K562 (cell line): ENCODE measurements at regions not wholly inside any gene's neighbourhood (a gene's known extent, or its start where the extent isn't known, plus 50 kb on each side); places are given as distances from the start of the nearest gene placed in this dataset.

Source experiments
- ATAC-seq: fragments of 200-7000 bp; cut with Tn5 transposase; 3 replicates; pipeline ENCODE4 v1.9.1; 2020; ENCODE audit warnings: moderate library complexity
- BruUV-seq: library from RNA; stranded (reverse); fragments of 400-500 nt; replicated peaks from 2 replicates; lab custom pipeline; 2021; lab: Mats Ljungman, UMichigan
- CTCF ChIA-PET: fragments of 300-600 bp; formaldehyde crosslinking; extraction: SDS; loops from one replicate; lab custom pipeline; 2021; ENCODE audit warnings: low intra/inter-chr PET ratio; lab: Yijun Ruan, JAX
- POLR2A ChIA-PET: fragments of 300-600, 350-650 bp; sonication (Branson Sonifier 250); formaldehyde crosslinking; extraction: SDS; loops from one replicate; lab custom pipeline; 2021; ENCODE audit warnings: antibody characterized with exemption, inconsistent platforms; lab: Yijun Ruan, JAX
- DNase-seq, 4 experiments: peaks; one replicate each; pipeline versions ENCODE4 v3.0.0 to v3.0.0-alpha.2; 2011 to 2018; ENCODE audit warnings: low spot score in 3 of 4, mixed read lengths in 3 of 4; ENCODE audit errors: extremely low read depth in 1 of 4
- FAIRE-seq: peaks from 2 replicates; lab custom pipeline; 2011; peaks lifted over from hg19 to GRCh38; lab: Jason Lieb, UNC
- H2AFZ ChIP-seq: 2 replicates; pipeline ENCODE4 v1.6.0; 2011; ENCODE audit warnings: low read depth, low read length, control low read depth, inconsistent platforms
- H3K27ac ChIP-seq: fragments of 200-600 bp; 3 replicates; pipeline ENCODE4 v1.8.0; 2011; ENCODE audit warnings: low read depth, mild to moderate bottlenecking, control low read depth, inconsistent platforms, low read length, moderate library complexity, mixed read lengths; ENCODE audit errors: extremely low read depth
- H3K27me3 ChIP-seq, 2 experiments: fragments of 300-600 bp in 1 of 2; 2 replicates in 1 of 2; 3 replicates in 1 of 2; pipeline versions ENCODE4 v1.6.0 to v1.8.0; 2011; ENCODE audit warnings: inconsistent platforms in 2 of 2, low read length in 2 of 2, mild to moderate bottlenecking in 1 of 2, mixed read lengths in 1 of 2, moderate library complexity in 1 of 2; ENCODE audit not compliant: control insufficient read depth in 2 of 2, insufficient read depth in 2 of 2
- H3K36me3 ChIP-seq: fragments of 300-600 bp; 3 replicates; pipeline ENCODE4 v1.8.0; 2011; ENCODE audit warnings: mild to moderate bottlenecking, low read length, inconsistent platforms; ENCODE audit not compliant: control insufficient read depth, insufficient read depth
- H3K4me1 ChIP-seq, 2 experiments: fragments of 200-600 bp in 1 of 2; replicated peaks in 1 of 2; 2 replicates in 1 of 2; 3 replicates in 1 of 2; pipeline versions ENCODE4 v1.5.1 to v1.8.0; 2011; ENCODE audit warnings: inconsistent platforms in 2 of 2, low read length in 2 of 2, mild to moderate bottlenecking in 1 of 2, mixed read lengths in 1 of 2, moderate library complexity in 1 of 2; ENCODE audit not compliant: control insufficient read depth in 2 of 2, insufficient read depth in 2 of 2
- H3K4me2 ChIP-seq: 2 replicates; pipeline ENCODE4 v1.6.1; 2011; ENCODE audit warnings: low read length, control low read depth, inconsistent platforms, mixed read lengths; ENCODE audit not compliant: insufficient read depth
- H3K4me3 ChIP-seq: fragments of 200-600 bp; sonication (generic), shearing (Covaris generic); 2 replicates; pipeline ENCODE4 v1.5.1; 2016; ENCODE audit warnings: control low read depth, inconsistent platforms
- H3K79me2 ChIP-seq: fragments of 200-600 bp; 3 replicates; pipeline ENCODE4 v1.8.0; 2011; ENCODE audit warnings: low read length, inconsistent platforms; ENCODE audit not compliant: control insufficient read depth, insufficient read depth
- H3K9ac ChIP-seq, 2 experiments: 2 replicates each; pipeline versions ENCODE4 v1.6.0 to v1.6.1; 2011; ENCODE audit warnings: low read depth in 2 of 2, low read length in 2 of 2, control low read depth in 1 of 2, inconsistent platforms in 1 of 2, mild to moderate bottlenecking in 1 of 2, mixed read lengths in 1 of 2; ENCODE audit not compliant: insufficient read depth in 1 of 2
- H3K9me1 ChIP-seq: one replicate; pipeline ENCODE4 v1.6.0; 2011; ENCODE audit warnings: inconsistent platforms, mild to moderate bottlenecking, low read length, moderate library complexity; ENCODE audit not compliant: control insufficient read depth, insufficient read depth
- H3K9me3 ChIP-seq: replicated peaks from 2 replicates; pipeline ENCODE4 v1.5.1; 2011; ENCODE audit warnings: low read depth, low read length, inconsistent platforms; ENCODE audit not compliant: control insufficient read depth, insufficient read depth
- H4K20me1 ChIP-seq: replicated peaks from 2 replicates; pipeline ENCODE4 v1.6.1; 2011; ENCODE audit warnings: low read length, inconsistent platforms, mixed read lengths; ENCODE audit not compliant: control insufficient read depth, insufficient read depth
- BCLAF1 ChIP-seq, 2 experiments: fragments of 450-650 bp in 1 of 2; IDR thresholded peaks; 2 replicates each; pipeline ENCODE4 v1.6.1; 2011 to 2017; ENCODE audit warnings: low read depth in 2 of 2, antibody characterized with exemption in 1 of 2, borderline replicate concordance in 1 of 2, low read length in 1 of 2, mild to moderate bottlenecking in 1 of 2, mixed read lengths in 1 of 2; ENCODE audit not compliant: control insufficient read depth in 1 of 2
- BDP1 ChIP-seq: IDR thresholded peaks from 3 replicates; pipeline ENCODE4 v1.6.1; 2011; ENCODE audit not compliant: insufficient read length, insufficient read depth
- CBFB ChIP-seq: sonication (generic); formaldehyde crosslinking; IDR thresholded peaks from 2 replicates; pipeline ENCODE4 v1.4.0; 2020; ENCODE audit warnings: mild to moderate bottlenecking, missing genetic modification reagents
- ELK1 ChIP-seq: sonication (generic); formaldehyde crosslinking; IDR thresholded peaks from 2 replicates; pipeline ENCODE4 v1.8.1; 2022; ENCODE audit warnings: missing genetic modification reagents
- IRF1 ChIP-seq: sonication (generic); formaldehyde crosslinking; IDR thresholded peaks from 2 replicates; pipeline ENCODE4 v1.8.0; 2022; ENCODE audit warnings: missing genetic modification reagents, mild to moderate bottlenecking, borderline replicate concordance
- PHTF2 ChIP-seq: fragments of 250-450 bp; sonication (Bioruptor Pico); IDR thresholded peaks from 2 replicates; pipeline ENCODE4 v1.5.0; 2021; ENCODE audit warnings: mild to moderate bottlenecking
- SIRT6 ChIP-seq: IDR thresholded peaks from one replicate; pipeline ENCODE4 v1.6.1; 2012; ENCODE audit warnings: low read depth, mild to moderate bottlenecking, control low read depth, inconsistent platforms, low read length, moderate library complexity
- ZBTB26 ChIP-seq: fragments of 450-650 bp; formaldehyde crosslinking; IDR thresholded peaks from 2 replicates; pipeline ENCODE4 v1.4.0; 2022; ENCODE audit warnings: missing genetic modification characterization
- ZNF444 ChIP-seq: fragments of 250-450 bp; sonication (Bioruptor Pico); IDR thresholded peaks from 2 replicates; pipeline ENCODE4 v1.4.0; 2020; ENCODE audit warnings: mild to moderate bottlenecking, moderate library complexity
- ZNF717 ChIP-seq: fragments of 250-450 bp; sonication (Bioruptor Pico); IDR thresholded peaks from 2 replicates; pipeline ENCODE4 v1.5.0; 2021
- WGBS: fragments of 100-300 bp; shearing (Covaris generic); methylation state at CpG from one replicate; pipeline ENCODE4 v1.1.6; 2016; ENCODE audit warnings: low coverage, mixed read lengths; ENCODE audit not compliant: insufficient coverage; ENCODE audit errors: missing lambda C conversion rate; 5-methylcytosine and 5-hydroxymethylcytosine counted together
- in situ Hi-C: fragments of 300-500 bp; cut with MboI; formaldehyde crosslinking; loops from 4 replicates; pipeline ENCODE4 v1.15.0; 2018; ENCODE audit warnings: inconsistent platforms, mixed read lengths
- intact Hi-C: fragments of 100-400 bp; cut with micrococcal nuclease; formaldehyde crosslinking; loops from 2 replicates; pipeline ENCODE4 v1.14.2; 2022

GRCh38 chr6:10081075-10081474 lies 333.8 kb downstream of the TFAP2A start:
- Histone ChIP-seq H3K79me2 (no peaks in the 10 kb centered on the region), H3K9ac (no peak overlapping the region), H3K9me1 (no peaks in the 10 kb centered on the region), H3K4me3 (no peak overlapping the region), H3K36me3 (no peaks in the 10 kb centered on the region), H4K20me1 (no peaks in the 10 kb centered on the region), H3K9me3 (no peaks in the 10 kb centered on the region), H3K27ac (no peak overlapping the region), H3K27me3 (peaks cover 2 to 5% of the 10 kb centered on the region in 2 experiments; a peak in 2 of 5 replicates), H3K4me2 (no peak overlapping the region), H3K4me1 (no peaks in the 10 kb centered on the region), H2AFZ (no peak overlapping the region)
- ChIA-PET CTCF (no interaction called here), POLR2A (interaction anchor here (1.8 kb wide), 1 partner anchor 21 kb away, joined by 4 read pairs; no protein-coding TSS in a partner anchor)
- WGBS, result 4% methylated on average over 6 of the region's 6 CpGs
- ATAC-seq (no peak), DNase-seq (no peak), FAIRE-seq (no peak)
- in situ Hi-C loops (no loop called here), intact Hi-C loops (no loop called here)
- no peak for TF ChIP-seq IRF1 (CRISPR knock-in tag)
- no peak for TF ChIP-seq SIRT6
- no peak for TF ChIP-seq BDP1
- no peak for TF ChIP-seq ZBTB26 (CRISPR knock-in tag)
- no peak for TF ChIP-seq ZNF444 (CRISPR knock-in tag)
- TF ChIP-seq CBFB (CRISPR knock-in tag), result no peak
- no peak for TF ChIP-seq PHTF2 (CRISPR knock-in tag)
- no peak for TF ChIP-seq BCLAF1 (IDR thresholded peaks at IDR 0.05; ENCODE audit: borderline replicate concordance in 1 of 2, control insufficient read depth in 1 of 2, low read depth in 2 of 2, low read length in 1 of 2)
- TF ChIP-seq ZNF717, result no peak
- no peak for TF ChIP-seq ELK1 (CRISPR knock-in tag)
- BruUV-seq, result no TSS peak
